Osteoblast (primary cell): ENCODE measurements at regions not wholly inside any gene's neighbourhood (a gene's known extent, or its start where the extent isn't known, plus 50 kb on each side); places are given as distances from the start of the nearest gene placed in this dataset.
"Not testable (repeated sequence)": the region's sequence is repeated elsewhere in the genome, so short reads cannot be mapped to it uniquely, and the experiment has no call there.

Source experiments
- DNase-seq: peaks from one replicate; pipeline ENCODE4 v3.0.0; 2011; ENCODE audit warnings: low spot score, mixed read lengths; ENCODE audit not compliant: insufficient read length; ENCODE audit errors: missing footprints
- H2AFZ ChIP-seq: 2 replicates; pipeline ENCODE4 v1.6.0; 2011; ENCODE audit warnings: mild to moderate bottlenecking, low read length
- H3K27ac ChIP-seq: 2 replicates; pipeline ENCODE4 v1.5.1; 2011; ENCODE audit warnings: mild to moderate bottlenecking, low read depth, low read length, moderate library complexity
- H3K27me3 ChIP-seq: 2 replicates; pipeline ENCODE4 v1.6.0; 2012; ENCODE audit warnings: mild to moderate bottlenecking, control low read depth, inconsistent platforms, low read length, moderate library complexity; ENCODE audit not compliant: insufficient read depth
- H3K36me3 ChIP-seq: 2 replicates; pipeline ENCODE4 v1.5.1; 2011; ENCODE audit warnings: mild to moderate bottlenecking, low read length, control low read depth, moderate library complexity; ENCODE audit not compliant: insufficient read depth
- H3K4me1 ChIP-seq: 2 replicates; pipeline ENCODE4 v1.5.1; 2011; ENCODE audit warnings: mild to moderate bottlenecking, low read length, control low read depth, moderate library complexity; ENCODE audit not compliant: insufficient read depth
- H3K4me2 ChIP-seq: 2 replicates; pipeline ENCODE4 v1.6.0; 2011; ENCODE audit warnings: mild to moderate bottlenecking, low read length; ENCODE audit not compliant: insufficient read depth
- H3K4me3 ChIP-seq: fragments of 200-600 bp; sonication (generic); 3 replicates; pipeline ENCODE4 v1.5.1; 2012; ENCODE audit warnings: mild to moderate bottlenecking, low read length, inconsistent platforms; ENCODE audit not compliant: insufficient read depth
- H3K79me2 ChIP-seq: 2 replicates; pipeline ENCODE4 v1.6.0; 2012; ENCODE audit warnings: mild to moderate bottlenecking, low read length, control low read depth, inconsistent platforms; ENCODE audit not compliant: insufficient read depth
- H3K9me3 ChIP-seq: 2 replicates; pipeline ENCODE4 v1.5.1; 2011; ENCODE audit warnings: low read depth, low read length, control low read depth
- H4K20me1 ChIP-seq: 2 replicates; pipeline ENCODE4 v1.6.0; 2012; ENCODE audit warnings: mild to moderate bottlenecking, low read length, control low read depth; ENCODE audit not compliant: insufficient read depth
- TF ChIP-seq, protein P1 (sequence below): IDR thresholded peaks from 2 replicates; pipeline ENCODE4 v1.5.1; 2011; ENCODE audit warnings: mild to moderate bottlenecking, low read depth, low read length, moderate library complexity; ENCODE audit errors: extremely low read depth

DNA sequence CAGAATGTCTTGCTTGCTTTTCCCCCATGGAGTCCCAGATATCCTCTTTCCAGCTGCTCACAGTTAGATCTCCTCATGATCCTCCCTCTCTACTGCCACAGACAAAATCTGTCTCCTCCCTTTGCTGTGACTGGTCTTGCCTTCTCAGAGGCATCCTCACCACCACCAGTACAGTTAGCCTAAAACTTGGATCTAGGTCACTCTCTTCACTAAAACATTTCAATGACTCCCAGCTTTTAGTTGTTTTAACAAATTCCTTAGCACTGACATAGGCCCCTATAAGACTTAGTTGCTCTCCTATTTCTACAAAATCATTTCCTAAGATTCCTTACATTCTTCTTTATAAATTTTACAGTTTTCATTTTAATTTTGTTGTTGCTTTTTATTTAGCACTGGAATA lies 734.2 kb upstream of the CHAC2 start:
- DNase-seq: no peak
- peak overlapping the region; percentile 45 for H3K4me2 ChIP-seq

DNA sequence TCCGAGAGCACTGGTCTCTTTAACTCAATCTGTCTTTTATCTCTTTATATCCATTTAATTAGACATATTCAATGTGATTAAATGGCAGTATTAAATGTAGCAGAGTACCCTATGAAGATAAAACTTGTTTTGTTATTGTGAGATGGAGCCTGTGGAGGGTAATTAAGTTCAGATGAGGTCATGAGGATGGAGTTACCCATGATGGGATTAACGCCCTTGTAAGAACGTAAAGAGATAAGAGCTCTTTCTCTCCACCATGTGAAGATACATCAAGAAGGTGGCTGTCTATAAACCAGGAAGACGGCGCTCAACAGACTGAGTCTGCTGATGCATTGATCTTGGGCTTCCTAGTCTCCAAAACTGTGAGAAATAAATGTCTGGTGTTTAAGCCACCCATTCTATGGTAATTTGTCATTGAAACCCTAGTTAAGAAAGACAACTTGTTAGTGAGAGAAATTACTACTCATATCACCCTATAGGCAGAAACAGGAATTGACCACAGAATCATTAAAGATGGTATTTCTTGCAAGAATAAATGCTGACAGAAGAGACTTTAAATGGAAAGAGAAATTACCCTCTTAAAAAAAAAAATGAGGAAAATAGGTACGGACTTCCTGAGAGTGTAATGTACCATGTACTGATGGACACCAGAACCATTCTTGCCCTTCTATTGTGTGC lies 738.7 kb upstream of the CHAC2 start:
- Histone ChIP-seq H3K36me3 (no peaks in the 10 kb centered on the region), H3K27ac (no peak overlapping the region), H3K4me2 (no peak overlapping the region), H3K4me1 (peaks cover 4% of the 10 kb centered on the region), H3K79me2 (no peaks in the 10 kb centered on the region), H3K27me3 (no peaks in the 10 kb centered on the region), H3K4me3 (no peak overlapping the region), H2AFZ (no peak overlapping the region), H4K20me1 (no peaks in the 10 kb centered on the region), H3K9me3 (no peaks in the 10 kb centered on the region)
- TF ChIP-seq, protein P1, sequence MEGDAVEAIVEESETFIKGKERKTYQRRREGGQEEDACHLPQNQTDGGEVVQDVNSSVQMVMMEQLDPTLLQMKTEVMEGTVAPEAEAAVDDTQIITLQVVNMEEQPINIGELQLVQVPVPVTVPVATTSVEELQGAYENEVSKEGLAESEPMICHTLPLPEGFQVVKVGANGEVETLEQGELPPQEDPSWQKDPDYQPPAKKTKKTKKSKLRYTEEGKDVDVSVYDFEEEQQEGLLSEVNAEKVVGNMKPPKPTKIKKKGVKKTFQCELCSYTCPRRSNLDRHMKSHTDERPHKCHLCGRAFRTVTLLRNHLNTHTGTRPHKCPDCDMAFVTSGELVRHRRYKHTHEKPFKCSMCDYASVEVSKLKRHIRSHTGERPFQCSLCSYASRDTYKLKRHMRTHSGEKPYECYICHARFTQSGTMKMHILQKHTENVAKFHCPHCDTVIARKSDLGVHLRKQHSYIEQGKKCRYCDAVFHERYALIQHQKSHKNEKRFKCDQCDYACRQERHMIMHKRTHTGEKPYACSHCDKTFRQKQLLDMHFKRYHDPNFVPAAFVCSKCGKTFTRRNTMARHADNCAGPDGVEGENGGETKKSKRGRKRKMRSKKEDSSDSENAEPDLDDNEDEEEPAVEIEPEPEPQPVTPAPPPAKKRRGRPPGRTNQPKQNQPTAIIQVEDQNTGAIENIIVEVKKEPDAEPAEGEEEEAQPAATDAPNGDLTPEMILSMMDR: no peak
- no peak for DNase-seq

More for the DNA sequence above, 734.2 kb upstream of the CHAC2 start:
- H3K9me3 ChIP-seq: no peaks in the 10 kb centered on the region
- peak overlapping the region; percentile 46 for H3K27ac ChIP-seq
- no peak overlapping the region for H3K4me3 ChIP-seq
- no peaks in the 10 kb centered on the region for H3K79me2 ChIP-seq
- H3K36me3 ChIP-seq: no peaks in the 10 kb centered on the region
- H4K20me1 ChIP-seq: no peaks in the 10 kb centered on the region
- H3K4me1 ChIP-seq: peaks cover 5% of the 10 kb centered on the region
- TF ChIP-seq, protein P1: no peak
- H2AFZ ChIP-seq: peak overlapping the region; percentile 55
- H3K27me3 ChIP-seq: no peaks in the 10 kb centered on the region

DNA sequence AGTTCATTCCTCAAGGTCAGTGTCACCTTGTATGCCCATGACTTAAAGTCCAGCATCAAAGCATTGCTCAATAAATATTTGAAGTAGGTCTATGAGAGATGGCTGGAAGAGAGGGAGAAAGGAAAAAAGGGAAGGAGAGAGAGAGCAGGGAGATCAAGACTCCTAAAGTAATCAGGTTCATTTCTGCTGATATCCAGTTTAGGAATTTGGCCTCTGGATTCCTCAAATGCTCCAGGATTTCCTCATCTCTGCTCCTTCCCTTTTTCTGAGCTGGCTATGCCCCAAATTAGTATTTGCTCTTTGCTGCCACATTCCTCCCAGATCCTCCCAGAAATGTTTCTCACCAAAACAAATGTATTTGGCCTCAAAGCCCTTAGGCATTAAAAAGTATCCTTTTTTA lies 739.4 kb upstream of the CHAC2 start:
- no peak overlapping the region for H3K4me2 ChIP-seq
- TF ChIP-seq, protein P1: no peak
- no peak for DNase-seq
- no peaks in the 10 kb centered on the region for H3K36me3 ChIP-seq
- no peaks in the 10 kb centered on the region for H3K79me2 ChIP-seq
- no peaks in the 10 kb centered on the region for H4K20me1 ChIP-seq
- no peaks in the 10 kb centered on the region for H3K9me3 ChIP-seq
- no peak overlapping the region for H2AFZ ChIP-seq
- no peak overlapping the region for H3K4me3 ChIP-seq
- H3K4me1 ChIP-seq: no peaks in the 10 kb centered on the region
- no peaks in the 10 kb centered on the region for H3K27me3 ChIP-seq
- H3K27ac ChIP-seq: no peak overlapping the region

DNA sequence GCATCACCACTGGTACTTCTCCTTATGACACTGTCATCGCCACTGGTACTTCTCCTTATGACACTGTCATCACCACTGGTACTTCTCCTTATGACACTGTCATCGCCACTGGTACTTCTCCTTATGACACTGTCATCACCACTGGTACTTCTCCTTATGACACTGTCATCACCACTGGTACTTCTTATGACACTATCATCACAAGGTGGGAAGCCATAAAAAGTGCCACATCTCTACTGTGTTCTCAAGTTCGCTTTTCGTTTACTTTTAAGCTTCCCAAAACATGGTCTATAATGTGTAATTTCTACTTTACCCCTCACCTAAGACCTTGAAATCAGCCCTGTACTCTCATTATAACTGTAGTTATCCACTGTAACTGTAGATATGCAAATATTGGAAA lies 745.4 kb upstream of the CHAC2 start:
- H2AFZ ChIP-seq, H3K4me2 ChIP-seq, H3K36me3 ChIP-seq, H3K4me3 ChIP-seq, DNase-seq, H3K4me1 ChIP-seq, H4K20me1 ChIP-seq, H3K79me2 ChIP-seq, H3K9me3 ChIP-seq, H3K27me3 ChIP-seq, H3K27ac ChIP-seq: not testable (repeated sequence)
